ENCODE measurements at regions not wholly inside any gene's neighbourhood (a gene's known extent, or its start where the extent isn't known, plus 50 kb on each side); places are given as distances from the start of the nearest gene placed in this dataset.

DNA sequence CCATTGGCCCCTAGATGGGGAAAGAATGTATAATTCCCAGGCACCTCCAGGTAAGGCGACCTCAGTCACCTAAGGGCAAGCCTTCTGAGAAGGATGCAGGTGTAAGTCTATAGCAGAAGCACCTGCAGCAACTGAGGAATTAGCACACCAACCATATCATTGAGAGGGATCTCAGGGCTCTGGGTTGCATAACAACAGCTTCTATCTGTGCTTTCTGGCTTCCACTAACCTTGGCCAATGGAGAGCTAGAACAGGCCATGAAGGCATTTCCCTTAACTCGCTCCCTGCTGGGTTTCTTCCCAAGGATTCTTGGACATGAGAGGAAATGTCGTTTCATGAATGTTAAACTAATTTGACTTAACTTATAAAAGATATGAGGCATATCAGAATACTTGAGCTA, 177.8 kb upstream of the GK2 start:
- TF ChIP-seq, protein P1, sequence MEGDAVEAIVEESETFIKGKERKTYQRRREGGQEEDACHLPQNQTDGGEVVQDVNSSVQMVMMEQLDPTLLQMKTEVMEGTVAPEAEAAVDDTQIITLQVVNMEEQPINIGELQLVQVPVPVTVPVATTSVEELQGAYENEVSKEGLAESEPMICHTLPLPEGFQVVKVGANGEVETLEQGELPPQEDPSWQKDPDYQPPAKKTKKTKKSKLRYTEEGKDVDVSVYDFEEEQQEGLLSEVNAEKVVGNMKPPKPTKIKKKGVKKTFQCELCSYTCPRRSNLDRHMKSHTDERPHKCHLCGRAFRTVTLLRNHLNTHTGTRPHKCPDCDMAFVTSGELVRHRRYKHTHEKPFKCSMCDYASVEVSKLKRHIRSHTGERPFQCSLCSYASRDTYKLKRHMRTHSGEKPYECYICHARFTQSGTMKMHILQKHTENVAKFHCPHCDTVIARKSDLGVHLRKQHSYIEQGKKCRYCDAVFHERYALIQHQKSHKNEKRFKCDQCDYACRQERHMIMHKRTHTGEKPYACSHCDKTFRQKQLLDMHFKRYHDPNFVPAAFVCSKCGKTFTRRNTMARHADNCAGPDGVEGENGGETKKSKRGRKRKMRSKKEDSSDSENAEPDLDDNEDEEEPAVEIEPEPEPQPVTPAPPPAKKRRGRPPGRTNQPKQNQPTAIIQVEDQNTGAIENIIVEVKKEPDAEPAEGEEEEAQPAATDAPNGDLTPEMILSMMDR (conservative IDR thresholded peaks at IDR 0.05 in 1 of 2, IDR thresholded peaks at IDR 0.05 in 1 of 2; ENCODE audit: low read depth in 1 of 2, low read length in 2 of 2) = no peak
- no peak for TF ChIP-seq EZH2 (IDR thresholded peaks at IDR 0.05; ENCODE audit: low read length, missing control alignments)
- DNase-seq (ENCODE audit: low read depth in 2 of 2) = no peak
- Histone ChIP-seq H3K9ac (ENCODE audit: insufficient read depth, low read length) (no peak overlapping the region), H2AFZ (ENCODE audit: low read length) (no peak overlapping the region), H3K27me3 (ENCODE audit: control insufficient read depth, insufficient read depth, low read length) (no peaks in the 10 kb centered on the region), H4K20me1 (ENCODE audit: control insufficient read depth, extremely low read depth, insufficient read depth, low read length) (no peaks in the 10 kb centered on the region), H3K4me2 (ENCODE audit: extremely low read depth, insufficient read depth, low read length) (no peak overlapping the region), H3K4me3 (replicated peaks in 1 of 4; ENCODE audit: control extremely low read depth in 1 of 4, insufficient read depth in 1 of 4, low read depth in 3 of 4, low read length in 4 of 4) (no peak overlapping the region), H3K79me2 (ENCODE audit: control insufficient read depth, insufficient read depth, low read length) (no peaks in the 10 kb centered on the region), H3K4me1 (ENCODE audit: control insufficient read depth, extremely low read depth, insufficient read depth, low read length) (no peaks in the 10 kb centered on the region), H3K9me3 (ENCODE audit: control insufficient read depth, insufficient read depth, low read depth, low read length) (no peaks in the 10 kb centered on the region), H3K27ac (ENCODE audit: insufficient read depth, low read length) (no peak overlapping the region), H3K36me3 (ENCODE audit: control insufficient read depth, insufficient read depth, low read length) (no peaks in the 10 kb centered on the region)

DNA sequence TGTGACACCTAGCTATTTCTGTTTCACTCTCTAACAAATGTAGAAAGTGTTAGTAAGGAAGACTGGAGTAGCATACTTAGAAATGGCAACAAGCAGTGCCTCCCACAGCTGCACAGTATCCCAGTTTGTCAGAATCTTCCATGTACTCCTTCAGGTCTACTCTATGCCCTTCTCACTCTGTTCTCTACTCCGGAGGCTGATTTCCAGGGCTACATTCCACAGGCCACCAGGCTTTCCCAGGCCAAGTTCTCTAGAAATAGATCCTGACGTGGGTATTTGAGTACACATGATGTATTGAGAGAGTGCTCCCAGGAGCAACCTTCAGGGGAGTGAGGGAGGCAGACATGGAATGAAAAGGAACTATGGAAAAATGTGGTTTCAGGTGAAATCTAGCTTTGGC, 177.3 kb upstream of the GK2 start:
- H3K9ac ChIP-seq (ENCODE audit: insufficient read depth, low read length) = no peak overlapping the region
- TF ChIP-seq, protein P1 (conservative IDR thresholded peaks at IDR 0.05 in 1 of 2, IDR thresholded peaks at IDR 0.05 in 1 of 2; ENCODE audit: low read depth in 1 of 2, low read length in 2 of 2) = no peak
- TF ChIP-seq EZH2 (IDR thresholded peaks at IDR 0.05; ENCODE audit: low read length, missing control alignments) = no peak
- H3K9me3 ChIP-seq (ENCODE audit: control insufficient read depth, insufficient read depth, low read depth, low read length) = no peaks in the 10 kb centered on the region
- no peak overlapping the region for H3K4me2 ChIP-seq (ENCODE audit: extremely low read depth, insufficient read depth, low read length)
- H3K4me3 ChIP-seq (replicated peaks in 1 of 4; ENCODE audit: control extremely low read depth in 1 of 4, insufficient read depth in 1 of 4, low read depth in 3 of 4, low read length in 4 of 4) = no peak overlapping the region
- H4K20me1 ChIP-seq (ENCODE audit: control insufficient read depth, extremely low read depth, insufficient read depth, low read length) = no peaks in the 10 kb centered on the region
- no peaks in the 10 kb centered on the region for H3K79me2 ChIP-seq (ENCODE audit: control insufficient read depth, insufficient read depth, low read length)
- no peaks in the 10 kb centered on the region for H3K4me1 ChIP-seq (ENCODE audit: control insufficient read depth, extremely low read depth, insufficient read depth, low read length)
- H3K27ac ChIP-seq (ENCODE audit: insufficient read depth, low read length) = no peak overlapping the region
- H3K36me3 ChIP-seq (ENCODE audit: control insufficient read depth, insufficient read depth, low read length) = no peaks in the 10 kb centered on the region
- H3K27me3 ChIP-seq (ENCODE audit: control insufficient read depth, insufficient read depth, low read length) = no peaks in the 10 kb centered on the region
- no peak for DNase-seq (ENCODE audit: low read depth in 2 of 2)
- no peak overlapping the region for H2AFZ ChIP-seq (ENCODE audit: low read length)

DNA sequence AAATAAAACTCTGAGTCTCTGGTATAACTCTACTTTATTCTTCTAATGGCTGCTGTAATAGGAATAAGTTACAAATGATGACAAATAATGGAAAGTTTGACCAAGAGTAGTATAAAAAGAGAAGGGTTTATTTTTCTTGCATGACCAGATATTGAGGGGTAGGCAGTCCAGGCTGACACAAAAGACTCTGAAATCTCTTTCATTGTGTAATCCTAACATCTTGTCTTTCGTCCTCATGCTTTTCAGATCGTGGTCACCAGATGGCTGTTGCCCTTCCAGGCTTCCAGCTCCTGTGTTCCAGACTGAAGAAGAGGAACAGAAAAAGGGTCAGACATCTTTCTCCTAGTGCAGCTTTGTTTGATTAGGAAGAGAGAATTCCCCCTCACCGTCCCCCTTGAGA, 176.9 kb upstream of the GK2 start:
- Histone ChIP-seq H3K4me1 (ENCODE audit: control insufficient read depth, extremely low read depth, insufficient read depth, low read length) (no peaks in the 10 kb centered on the region), H3K27ac (ENCODE audit: insufficient read depth, low read length) (no peak overlapping the region), H3K36me3 (ENCODE audit: control insufficient read depth, insufficient read depth, low read length) (no peaks in the 10 kb centered on the region), H3K9ac (ENCODE audit: insufficient read depth, low read length) (no peak overlapping the region), H2AFZ (ENCODE audit: low read length) (no peak overlapping the region), H3K4me3 (replicated peaks in 1 of 4; ENCODE audit: control extremely low read depth in 1 of 4, insufficient read depth in 1 of 4, low read depth in 3 of 4, low read length in 4 of 4) (no peak overlapping the region), H3K9me3 (ENCODE audit: control insufficient read depth, insufficient read depth, low read depth, low read length) (no peaks in the 10 kb centered on the region), H4K20me1 (ENCODE audit: control insufficient read depth, extremely low read depth, insufficient read depth, low read length) (no peaks in the 10 kb centered on the region), H3K79me2 (ENCODE audit: control insufficient read depth, insufficient read depth, low read length) (no peaks in the 10 kb centered on the region), H3K4me2 (ENCODE audit: extremely low read depth, insufficient read depth, low read length) (no peak overlapping the region), H3K27me3 (ENCODE audit: control insufficient read depth, insufficient read depth, low read length) (no peaks in the 10 kb centered on the region)
- DNase-seq (ENCODE audit: low read depth in 2 of 2) = no peak
- TF ChIP-seq, protein P1 (conservative IDR thresholded peaks at IDR 0.05 in 1 of 2, IDR thresholded peaks at IDR 0.05 in 1 of 2; ENCODE audit: low read depth in 1 of 2, low read length in 2 of 2) = no peak
- TF ChIP-seq EZH2 (IDR thresholded peaks at IDR 0.05; ENCODE audit: low read length, missing control alignments) = no peak
